SK-N-SH (cell line): ENCODE measurements at regions not wholly inside any gene's neighbourhood (a gene's known extent, or its start where the extent isn't known, plus 50 kb on each side); places are given as distances from the start of the nearest gene placed in this dataset.
A peak's percentile ranks its signal among the peaks of the same experiment; 100 is the strongest.

Source experiments
- CTCF ChIA-PET: fragments of 300-600, 350-600 bp; formaldehyde crosslinking; extraction: SDS; loops from one replicate; lab custom pipeline; 2021; lab: Yijun Ruan, JAX
- POLR2A ChIA-PET: fragments of 350-600 bp; sonication (Branson Sonifier 250); formaldehyde crosslinking; extraction: SDS; loops from one replicate; lab custom pipeline; 2020; ENCODE audit warnings: antibody characterized with exemption, inconsistent platforms; lab: Yijun Ruan, JAX
- DNase-seq: peaks from one replicate; pipeline ENCODE4 v3.0.0; 2012
- H2AFZ ChIP-seq: fragments of 200-600 bp; sonication (generic); 2 replicates; pipeline ENCODE4 v1.8.1; 2016; ENCODE audit warnings: antibody characterized with exemption, mild to moderate bottlenecking, low read depth
- H3F3A ChIP-seq: fragments of 200-600 bp; sonication (generic); replicated peaks from 2 replicates; pipeline ENCODE3; 2016; ENCODE audit warnings: antibody characterized with exemption, mild to moderate bottlenecking; ENCODE audit not compliant: insufficient read depth
- H3K27ac ChIP-seq, 2 experiments: fragments of 200-500 bp in 1 of 2; fragments of 200-600 bp in 1 of 2; sonication (Bioruptor generic) in 1 of 2; sonication (generic), shearing (Covaris generic) in 1 of 2; 2 replicates each; pipeline versions ENCODE4 v1.5.1 to v1.6.1; 2014 to 2016; ENCODE audit warnings: low read depth in 2 of 2, inconsistent platforms in 1 of 2, low read length in 1 of 2, mild to moderate bottlenecking in 1 of 2, mixed read lengths in 1 of 2
- H3K27me3 ChIP-seq: fragments of 200-600 bp; sonication (generic), shearing (Covaris generic); 2 replicates; pipeline ENCODE4 v1.6.1; 2016; ENCODE audit warnings: mixed run types; ENCODE audit not compliant: insufficient read depth
- H3K36me3 ChIP-seq, 2 experiments: fragments of 200-500 bp in 1 of 2; fragments of 200-600 bp in 1 of 2; sonication (Bioruptor generic) in 1 of 2; sonication (generic) in 1 of 2; replicated peaks in 1 of 2; 2 replicates each; pipeline versions ENCODE3 to v1.5.1; 2014 to 2016; ENCODE audit warnings: low read length in 1 of 2, mild to moderate bottlenecking in 1 of 2; ENCODE audit not compliant: insufficient read depth in 2 of 2, control insufficient read depth in 1 of 2
- H3K4me1 ChIP-seq, 2 experiments: fragments of 200-500 bp in 1 of 2; fragments of 200-600 bp in 1 of 2; sonication (Bioruptor generic) in 1 of 2; sonication (generic), shearing (Covaris generic) in 1 of 2; 2 replicates each; pipeline versions ENCODE4 v1.5.1 to v1.6.1; 2014 to 2016; ENCODE audit warnings: low read depth in 1 of 2, low read length in 1 of 2, mixed run types in 1 of 2; ENCODE audit not compliant: insufficient read depth in 2 of 2, control insufficient read depth in 1 of 2
- H3K4me2 ChIP-seq: fragments of 200-600 bp; sonication (generic), shearing (Covaris generic); 2 replicates; pipeline ENCODE4 v1.6.1; 2017; ENCODE audit warnings: mixed run types
- H3K4me3 ChIP-seq, 2 experiments: fragments of 200-500 bp in 1 of 2; fragments of 200-600 bp in 1 of 2; sonication (Bioruptor generic) in 1 of 2; sonication (generic), shearing (Covaris generic) in 1 of 2; 2 replicates each; pipeline versions ENCODE4 v1.5.1 to v1.8.1; 2014 to 2016; ENCODE audit warnings: low read depth in 2 of 2, inconsistent platforms in 1 of 2, low read length in 1 of 2, mild to moderate bottlenecking in 1 of 2, mixed read lengths in 1 of 2, moderate library complexity in 1 of 2
- H3K79me2 ChIP-seq: fragments of 200-600 bp; sonication (generic); 2 replicates; pipeline ENCODE4 v1.8.1; 2017; ENCODE audit warnings: mild to moderate bottlenecking; ENCODE audit not compliant: insufficient read depth
- H3K9ac ChIP-seq: fragments of 200-600 bp; sonication (generic); 2 replicates; pipeline ENCODE4 v1.6.1; 2017; ENCODE audit warnings: mixed run types
- H3K9me2 ChIP-seq: fragments of 200-600 bp; sonication (generic); 2 replicates; pipeline ENCODE4 v1.6.1; 2017; ENCODE audit warnings: mixed run types
- H3K9me3 ChIP-seq: fragments of 200-600 bp; sonication (generic); 2 replicates; pipeline ENCODE4 v1.6.1; 2017; ENCODE audit warnings: mixed run types, mild to moderate bottlenecking, moderate library complexity
- H4K20me1 ChIP-seq: fragments of 200-600 bp; sonication (generic); 2 replicates; pipeline ENCODE4 v1.6.1; 2017; ENCODE audit warnings: mild to moderate bottlenecking, mixed run types; ENCODE audit not compliant: insufficient read depth
- ELF1 ChIP-seq: IDR thresholded peaks from 2 replicates; pipeline ENCODE4 v1.4.0; 2012
- GABPA ChIP-seq: IDR thresholded peaks from 2 replicates; pipeline ENCODE4 v1.4.0; 2012; ENCODE audit warnings: low read depth, mild to moderate bottlenecking
- JUND ChIP-seq: IDR thresholded peaks from 2 replicates; pipeline ENCODE4 v1.4.0; 2012
- NFIC ChIP-seq: IDR thresholded peaks from 2 replicates; pipeline ENCODE4 v1.4.0; 2012; ENCODE audit warnings: borderline replicate concordance
- POLR2AphosphoS5 ChIP-seq: IDR thresholded peaks from 2 replicates; pipeline ENCODE4 v1.6.1; 2012; ENCODE audit warnings: low read depth, low read length
- RAD21 ChIP-seq: IDR thresholded peaks from 2 replicates; pipeline ENCODE4 v1.6.1; 2012; ENCODE audit warnings: mild to moderate bottlenecking, low read length
- RFX5 ChIP-seq: IDR thresholded peaks from 2 replicates; pipeline ENCODE4 v1.6.1; 2012; ENCODE audit warnings: mild to moderate bottlenecking, improper control_type of control experiment, low read length
- SMC3 ChIP-seq: IDR thresholded peaks from 2 replicates; pipeline ENCODE4 v1.6.1; 2012; ENCODE audit warnings: low read depth, low read length, improper control_type of control experiment
- TCF12 ChIP-seq: IDR thresholded peaks from 2 replicates; pipeline ENCODE4 v1.4.0; 2012
- WGBS: methylation state at CpG from one replicate; pipeline ENCODE4 v1.1.6; 2017; ENCODE audit warnings: low lambda C conversion rate; 5-methylcytosine and 5-hydroxymethylcytosine counted together
- TF ChIP-seq, protein P1 (sequence below): IDR thresholded peaks from 2 replicates; pipeline ENCODE4 v1.6.1; 2012; ENCODE audit warnings: mild to moderate bottlenecking, low read depth, low read length, moderate library complexity
- TF ChIP-seq, protein P2 (sequence below): IDR thresholded peaks from 2 replicates; pipeline ENCODE4 v1.4.0; 2012; ENCODE audit warnings: low read depth

DNA sequence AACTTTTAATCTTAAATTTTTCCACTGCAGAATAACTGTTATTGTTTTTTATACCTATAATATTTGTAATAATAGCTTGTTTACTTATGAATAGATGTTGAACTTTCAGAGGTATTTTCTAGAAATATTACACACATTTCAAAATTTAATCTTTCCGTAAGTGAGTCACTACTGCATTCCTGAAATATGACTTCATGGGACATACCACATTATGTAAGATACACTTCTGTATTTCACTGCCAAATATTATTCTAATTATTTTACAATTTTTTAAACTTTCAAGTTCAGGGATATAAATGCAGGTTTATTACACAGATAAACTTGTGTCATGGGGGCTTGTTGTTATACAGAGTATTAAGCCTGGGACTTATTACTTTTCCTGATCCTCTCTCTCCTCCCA lies 2220.5 kb downstream of the NCAM2 start:
- WGBS, result 40% methylated on average over 1 of the region's 1 CpG
- Histone ChIP-seq H3K4me2 (no peak overlapping the region), H3K9me3 (0 out of 2 replicates have a peak, but pooled peaks cover 3% of the 10 kb centered on the region), H3K9me2 (no peaks in the 10 kb centered on the region), H3K79me2 (no peaks in the 10 kb centered on the region), H3F3A (no peaks in the 10 kb centered on the region), H2AFZ (0 out of 2 replicates have a peak overlapping the region, but pooled peaks have one; percentile 22), H4K20me1 (no peaks in the 10 kb centered on the region), H3K36me3 (no peaks in the 10 kb centered on the region), H3K4me1 (no peaks in the 10 kb centered on the region), H3K27me3 (no peaks in the 10 kb centered on the region), H3K27ac (no peak overlapping the region), H3K4me3 (no peak overlapping the region), H3K9ac (no peak overlapping the region)
- CTCF ChIA-PET, result no interaction called here
- POLR2A ChIA-PET, result no interaction called here
- no peak for TF ChIP-seq RAD21
- TF ChIP-seq JUND, result no peak
- TF ChIP-seq, protein P1, sequence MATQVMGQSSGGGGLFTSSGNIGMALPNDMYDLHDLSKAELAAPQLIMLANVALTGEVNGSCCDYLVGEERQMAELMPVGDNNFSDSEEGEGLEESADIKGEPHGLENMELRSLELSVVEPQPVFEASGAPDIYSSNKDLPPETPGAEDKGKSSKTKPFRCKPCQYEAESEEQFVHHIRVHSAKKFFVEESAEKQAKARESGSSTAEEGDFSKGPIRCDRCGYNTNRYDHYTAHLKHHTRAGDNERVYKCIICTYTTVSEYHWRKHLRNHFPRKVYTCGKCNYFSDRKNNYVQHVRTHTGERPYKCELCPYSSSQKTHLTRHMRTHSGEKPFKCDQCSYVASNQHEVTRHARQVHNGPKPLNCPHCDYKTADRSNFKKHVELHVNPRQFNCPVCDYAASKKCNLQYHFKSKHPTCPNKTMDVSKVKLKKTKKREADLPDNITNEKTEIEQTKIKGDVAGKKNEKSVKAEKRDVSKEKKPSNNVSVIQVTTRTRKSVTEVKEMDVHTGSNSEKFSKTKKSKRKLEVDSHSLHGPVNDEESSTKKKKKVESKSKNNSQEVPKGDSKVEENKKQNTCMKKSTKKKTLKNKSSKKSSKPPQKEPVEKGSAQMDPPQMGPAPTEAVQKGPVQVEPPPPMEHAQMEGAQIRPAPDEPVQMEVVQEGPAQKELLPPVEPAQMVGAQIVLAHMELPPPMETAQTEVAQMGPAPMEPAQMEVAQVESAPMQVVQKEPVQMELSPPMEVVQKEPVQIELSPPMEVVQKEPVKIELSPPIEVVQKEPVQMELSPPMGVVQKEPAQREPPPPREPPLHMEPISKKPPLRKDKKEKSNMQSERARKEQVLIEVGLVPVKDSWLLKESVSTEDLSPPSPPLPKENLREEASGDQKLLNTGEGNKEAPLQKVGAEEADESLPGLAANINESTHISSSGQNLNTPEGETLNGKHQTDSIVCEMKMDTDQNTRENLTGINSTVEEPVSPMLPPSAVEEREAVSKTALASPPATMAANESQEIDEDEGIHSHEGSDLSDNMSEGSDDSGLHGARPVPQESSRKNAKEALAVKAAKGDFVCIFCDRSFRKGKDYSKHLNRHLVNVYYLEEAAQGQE, result no peak
- TF ChIP-seq, protein P2, sequence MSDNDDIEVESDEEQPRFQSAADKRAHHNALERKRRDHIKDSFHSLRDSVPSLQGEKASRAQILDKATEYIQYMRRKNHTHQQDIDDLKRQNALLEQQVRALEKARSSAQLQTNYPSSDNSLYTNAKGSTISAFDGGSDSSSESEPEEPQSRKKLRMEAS, result no peak
- TF ChIP-seq SMC3, result no peak
- no peak for TF ChIP-seq GABPA
- TF ChIP-seq POLR2AphosphoS5, result no peak
- no peak for DNase-seq

DNA sequence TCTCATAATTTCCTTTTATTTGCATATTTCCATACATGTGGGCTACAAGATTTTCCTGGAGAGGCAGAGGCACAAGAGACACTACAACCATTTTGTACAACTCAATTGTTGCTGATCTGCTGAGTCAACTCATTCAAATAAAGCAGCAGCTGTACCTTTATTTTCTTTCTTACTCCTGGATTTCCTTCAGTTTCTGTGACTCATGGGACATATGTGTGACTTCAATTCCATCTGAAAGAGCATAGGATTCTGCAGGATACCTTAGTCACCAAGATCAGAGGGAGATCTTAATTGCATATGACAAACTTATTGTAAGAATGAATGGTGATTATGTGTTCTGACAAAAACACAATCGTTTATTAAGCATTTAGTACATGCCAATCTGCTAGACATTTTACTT lies 2219.4 kb downstream of the NCAM2 start:
- Histone ChIP-seq H3F3A (no peaks in the 10 kb centered on the region), H4K20me1 (no peaks in the 10 kb centered on the region), H3K36me3 (no peaks in the 10 kb centered on the region), H3K4me2 (no peak overlapping the region), H3K4me3 (no peak overlapping the region), H3K9me2 (no peaks in the 10 kb centered on the region), H3K4me1 (no peaks in the 10 kb centered on the region), H3K9ac (no peak overlapping the region), H3K27ac (no peak overlapping the region), H3K9me3 (no peaks in the 10 kb centered on the region), H2AFZ (no peak overlapping the region), H3K27me3 (no peaks in the 10 kb centered on the region), H3K79me2 (no peaks in the 10 kb centered on the region)
- ChIA-PET POLR2A (no interaction called here), CTCF (no interaction called here)
- WGBS, result 0% methylated on average over 1 of the region's 1 CpG
- DNase-seq, result no peak
- no peak for TF ChIP-seq ELF1
- TF ChIP-seq TCF12, result no peak
- TF ChIP-seq SMC3, result no peak
- TF ChIP-seq, protein P1, result no peak
- no peak for TF ChIP-seq RFX5
- TF ChIP-seq NFIC, result no peak
